ENCODE measurements at regions not wholly inside any gene's neighbourhood (a gene's known extent, or its start where the extent isn't known, plus 50 kb on each side); places are given as distances from the start of the nearest gene placed in this dataset.

GRCh38 chr2:60357996-60358395 lies 195.5 kb downstream of the BCL11A start:
- peaks cover 26% of the 10 kb centered on the region for H3F3A ChIP-seq (ENCODE audit: insufficient read depth, low read length)
- no peaks in the 10 kb centered on the region for H3K9me3 ChIP-seq (replicated peaks; ENCODE audit: insufficient read depth, low read length)
- no peaks in the 10 kb centered on the region for H3K79me2 ChIP-seq (ENCODE audit: low read length)
- H3K4me1 ChIP-seq (ENCODE audit: low read length) = peaks cover 34% of the 10 kb centered on the region
- no peaks in the 10 kb centered on the region for H4K20me1 ChIP-seq (ENCODE audit: insufficient read depth, low read length)
- H2AFZ ChIP-seq (ENCODE audit: low read length) = no peak overlapping the region
- no peak overlapping the region for H3K27ac ChIP-seq (ENCODE audit: low read length)
- DNase-seq = no peak
- no peaks in the 10 kb centered on the region for H3K27me3 ChIP-seq (replicated peaks; ENCODE audit: insufficient read depth, low read length)
- no peaks in the 10 kb centered on the region for H3K36me3 ChIP-seq (replicated peaks; ENCODE audit: insufficient read depth, low read length)
- no peak overlapping the region for H3K9ac ChIP-seq (ENCODE audit: low read length)
- no peaks in the 10 kb centered on the region for H3K9me2 ChIP-seq (replicated peaks; ENCODE audit: insufficient read depth, low read length)
- no peak for TF ChIP-seq EZH2 (optimal IDR thresholded peaks at IDR 0.05; ENCODE audit: low read depth, low read length)
- no peak for TF ChIP-seq CTCF (IDR thresholded peaks at IDR 0.05; ENCODE audit: low read length)
- no peak for TF ChIP-seq EZH2phosphoT487 (IDR thresholded peaks at IDR 0.05; ENCODE audit: low read length)
- H3K4me2 ChIP-seq (ENCODE audit: low read depth, low read length) = no peak overlapping the region
- no peak overlapping the region for H3K4me3 ChIP-seq (ENCODE audit: low read length)

GRCh38 chr2:60356346-60356745 lies 197.1 kb downstream of the BCL11A start:
- peaks cover 38% of the 10 kb centered on the region for H3K4me1 ChIP-seq (ENCODE audit: low read length)
- peaks cover 26% of the 10 kb centered on the region for H3F3A ChIP-seq (ENCODE audit: insufficient read depth, low read length)
- TF ChIP-seq EZH2 (optimal IDR thresholded peaks at IDR 0.05; ENCODE audit: low read depth, low read length) (no peak), CTCF (IDR thresholded peaks at IDR 0.05; ENCODE audit: low read length) (no peak), EZH2phosphoT487 (IDR thresholded peaks at IDR 0.05; ENCODE audit: low read length) (no peak)
- H3K27ac ChIP-seq (ENCODE audit: low read length) = peak overlapping the region; percentile 44; the same call in 1 of the 2 replicates
- H3K9ac ChIP-seq (ENCODE audit: low read length) = 0 out of 2 replicates have a peak overlapping the region, but pooled peaks have one; percentile 8
- no peaks in the 10 kb centered on the region for H3K9me2 ChIP-seq (replicated peaks; ENCODE audit: insufficient read depth, low read length)
- H3K9me3 ChIP-seq (replicated peaks; ENCODE audit: insufficient read depth, low read length) = no peaks in the 10 kb centered on the region
- H2AFZ ChIP-seq (ENCODE audit: low read length) = peak overlapping the region; percentile 37; the same call in 1 of the 2 replicates
- DNase-seq = peak; percentile 21
- H3K36me3 ChIP-seq (replicated peaks; ENCODE audit: insufficient read depth, low read length) = no peaks in the 10 kb centered on the region
- H3K27me3 ChIP-seq (replicated peaks; ENCODE audit: insufficient read depth, low read length) = no peaks in the 10 kb centered on the region
- H4K20me1 ChIP-seq (ENCODE audit: insufficient read depth, low read length) = no peaks in the 10 kb centered on the region
- peak overlapping the region; percentile 15; the same call in 1 of the 2 replicates for H3K4me3 ChIP-seq (ENCODE audit: low read length)
- H3K79me2 ChIP-seq (ENCODE audit: low read length) = no peaks in the 10 kb centered on the region
- H3K4me2 ChIP-seq (ENCODE audit: low read depth, low read length) = peak overlapping the region; percentile 69

GRCh38 chr2:60355849-60356261 lies 197.6 kb downstream of the BCL11A start:
- Histone ChIP-seq H3K9me3 (replicated peaks; ENCODE audit: insufficient read depth, low read length) (no peaks in the 10 kb centered on the region), H3K27me3 (replicated peaks; ENCODE audit: insufficient read depth, low read length) (no peaks in the 10 kb centered on the region), H3K9ac (ENCODE audit: low read length) (no peak overlapping the region), H3K36me3 (replicated peaks; ENCODE audit: insufficient read depth, low read length) (no peaks in the 10 kb centered on the region), H2AFZ (ENCODE audit: low read length) (peak overlapping the region; percentile 37; the same call in 1 of the 2 replicates), H4K20me1 (ENCODE audit: insufficient read depth, low read length) (no peaks in the 10 kb centered on the region), H3K27ac (ENCODE audit: low read length) (peak overlapping the region; percentile 44; the same call in 1 of the 2 replicates), H3K9me2 (replicated peaks; ENCODE audit: insufficient read depth, low read length) (no peaks in the 10 kb centered on the region), H3K79me2 (ENCODE audit: low read length) (no peaks in the 10 kb centered on the region), H3K4me3 (ENCODE audit: low read length) (peak overlapping the region; percentile 15; the same call in 1 of the 2 replicates), H3K4me1 (ENCODE audit: low read length) (peaks cover 41% of the 10 kb centered on the region), H3F3A (ENCODE audit: insufficient read depth, low read length) (peaks cover 26% of the 10 kb centered on the region), H3K4me2 (ENCODE audit: low read depth, low read length) (peak overlapping the region; percentile 69)
- TF ChIP-seq EZH2phosphoT487 (IDR thresholded peaks at IDR 0.05; ENCODE audit: low read length) = no peak
- no peak for TF ChIP-seq CTCF (IDR thresholded peaks at IDR 0.05; ENCODE audit: low read length)
- TF ChIP-seq EZH2 (optimal IDR thresholded peaks at IDR 0.05; ENCODE audit: low read depth, low read length) = no peak
- DNase-seq = peak; percentile 27

Data from MM.1S (cell line).